ENCODE measurements at regions not wholly inside any gene's neighbourhood (a gene's known extent, or its start where the extent isn't known, plus 50 kb on each side); places are given as distances from the start of the nearest gene placed in this dataset.

DNA sequence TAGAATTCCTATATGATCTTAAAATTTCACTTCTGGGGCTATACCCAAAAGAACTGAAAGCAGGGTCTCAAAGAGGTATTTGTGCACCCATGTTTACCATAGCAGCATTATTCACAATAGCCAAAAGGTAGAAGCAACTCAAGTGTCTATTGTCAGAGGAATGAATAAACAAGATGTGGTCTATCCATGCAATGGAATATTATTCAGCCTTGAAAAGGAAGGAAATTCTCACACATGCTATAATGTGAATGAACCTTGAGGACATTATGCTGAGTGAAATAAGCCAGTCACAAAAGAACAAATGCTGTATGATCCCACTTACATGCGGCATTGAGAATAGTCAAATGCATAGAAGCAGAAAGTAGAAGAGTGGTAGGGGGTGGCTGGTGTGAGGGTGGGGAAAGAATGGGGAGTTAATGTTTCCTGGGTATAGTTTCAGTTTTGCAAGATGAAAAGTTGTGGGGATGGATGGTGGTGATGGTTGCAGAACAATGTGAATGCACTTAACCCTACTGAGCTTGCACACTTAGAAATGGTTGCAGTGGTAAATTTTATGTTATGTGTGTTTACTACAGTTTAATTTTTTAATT is 122.4 kb downstream of the TOMM20 start:
- H3K27me3 ChIP-seq (ENCODE audit: insufficient read depth, low read length), result no peaks in the 10 kb centered on the region
- H3K36me3 ChIP-seq (ENCODE audit: insufficient read depth, low read depth, low read length), result no peaks in the 10 kb centered on the region
- H3K9ac ChIP-seq (ENCODE audit: low read depth, low read length), result no peak overlapping the region
- H3K4me3 ChIP-seq (ENCODE audit: low read length), result no peak overlapping the region
- H3K9me3 ChIP-seq (ENCODE audit: insufficient read depth, low read depth, low read length), result no peaks in the 10 kb centered on the region
- no peak overlapping the region for H3K27ac ChIP-seq (ENCODE audit: low read length)
- H3K4me1 ChIP-seq (ENCODE audit: insufficient read depth, low read length), result no peaks in the 10 kb centered on the region

DNA sequence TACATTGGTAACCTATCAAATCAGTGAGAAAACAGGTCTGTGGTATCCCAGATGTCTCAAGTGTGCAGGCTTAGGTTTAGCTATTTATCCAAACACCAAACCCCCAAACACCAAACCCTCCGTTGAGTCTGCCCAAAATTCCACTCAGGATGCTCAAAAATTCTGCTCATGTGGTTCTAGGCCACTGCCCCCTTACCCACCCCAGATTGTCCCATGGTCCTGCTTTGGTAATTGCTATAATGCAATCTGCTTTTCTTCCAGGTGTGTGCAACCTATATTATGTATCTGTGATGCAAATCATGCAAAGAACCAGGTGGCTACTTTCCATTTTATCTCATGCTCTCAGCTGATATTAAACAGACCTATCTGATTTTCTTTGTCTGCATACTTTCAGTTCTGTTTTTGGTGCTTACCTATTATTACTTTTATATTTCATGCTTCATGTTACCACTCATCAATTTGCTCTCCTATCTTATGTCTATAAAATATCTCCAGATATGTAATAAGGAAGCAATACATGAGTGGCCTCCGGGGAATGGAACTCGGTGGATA is 123.7 kb downstream of the TOMM20 start:
- Histone ChIP-seq H3K4me1 (ENCODE audit: insufficient read depth, low read length) (no peaks in the 10 kb centered on the region), H3K4me3 (ENCODE audit: low read length) (no peak overlapping the region), H3K27me3 (ENCODE audit: insufficient read depth, low read length) (no peaks in the 10 kb centered on the region), H3K9me3 (ENCODE audit: insufficient read depth, low read depth, low read length) (no peaks in the 10 kb centered on the region), H3K36me3 (ENCODE audit: insufficient read depth, low read depth, low read length) (no peaks in the 10 kb centered on the region), H3K9ac (ENCODE audit: low read depth, low read length) (no peak overlapping the region), H3K27ac (ENCODE audit: low read length) (no peak overlapping the region)

GRCh38 chr1:235004276-235004675 is 124.4 kb downstream of the TOMM20 start:
- no peaks in the 10 kb centered on the region for H3K36me3 ChIP-seq (ENCODE audit: insufficient read depth, low read depth, low read length)
- no peak overlapping the region for H3K4me3 ChIP-seq (ENCODE audit: low read length)
- H3K9me3 ChIP-seq (ENCODE audit: insufficient read depth, low read depth, low read length), result no peaks in the 10 kb centered on the region
- no peak overlapping the region for H3K9ac ChIP-seq (ENCODE audit: low read depth, low read length)
- no peak overlapping the region for H3K27ac ChIP-seq (ENCODE audit: low read length)
- H3K27me3 ChIP-seq (ENCODE audit: insufficient read depth, low read length), result no peaks in the 10 kb centered on the region
- H3K4me1 ChIP-seq (ENCODE audit: insufficient read depth, low read length), result no peaks in the 10 kb centered on the region

DNA sequence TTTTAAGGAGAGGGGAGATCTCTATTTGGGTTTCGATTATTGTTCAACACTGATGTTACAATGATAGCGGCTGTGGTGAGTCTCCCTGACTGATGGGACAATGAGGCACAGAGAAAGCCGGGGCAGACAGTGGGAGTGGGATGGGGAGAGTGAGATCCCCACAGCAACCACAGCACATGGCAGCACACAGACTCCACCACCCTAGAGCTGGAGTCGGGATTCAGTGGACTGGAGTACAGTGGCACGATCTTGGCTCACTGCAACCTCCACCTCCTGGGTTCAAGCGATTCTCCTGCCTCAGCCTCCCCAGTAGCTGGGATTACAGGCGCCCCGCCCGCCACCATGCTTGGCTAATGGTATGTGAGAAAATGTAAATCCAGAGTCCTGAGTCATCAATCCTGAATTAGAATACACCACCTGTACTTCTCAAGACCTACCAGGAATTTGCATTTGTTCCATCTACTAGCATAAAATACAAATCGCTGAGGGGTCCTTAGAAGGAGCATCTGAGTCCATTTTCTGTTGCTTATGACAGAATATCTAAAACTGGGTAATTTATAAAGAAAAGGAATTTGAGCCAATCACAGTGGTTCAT is 125.8 kb downstream of the TOMM20 start:
- H3K27ac ChIP-seq (ENCODE audit: low read length), result no peak overlapping the region
- no peaks in the 10 kb centered on the region for H3K9me3 ChIP-seq (ENCODE audit: insufficient read depth, low read depth, low read length)
- no peaks in the 10 kb centered on the region for H3K36me3 ChIP-seq (ENCODE audit: insufficient read depth, low read depth, low read length)
- no peaks in the 10 kb centered on the region for H3K27me3 ChIP-seq (ENCODE audit: insufficient read depth, low read length)
- H3K9ac ChIP-seq (ENCODE audit: low read depth, low read length), result no peak overlapping the region
- H3K4me1 ChIP-seq (ENCODE audit: insufficient read depth, low read length), result no peaks in the 10 kb centered on the region
- H3K4me3 ChIP-seq (ENCODE audit: low read length), result no peak overlapping the region

- Histone ChIP-seq H3K36me3 (ENCODE audit: insufficient read depth, low read depth, low read length) (no peaks in the 10 kb centered on the region), H3K9ac (ENCODE audit: low read depth, low read length) (no peak overlapping the region), H3K4me3 (ENCODE audit: low read length) (no peak overlapping the region), H3K4me1 (ENCODE audit: insufficient read depth, low read length) (no peaks in the 10 kb centered on the region), H3K27me3 (ENCODE audit: insufficient read depth, low read length) (no peaks in the 10 kb centered on the region), H3K9me3 (ENCODE audit: insufficient read depth, low read depth, low read length) (no peaks in the 10 kb centered on the region), H3K27ac (ENCODE audit: low read length) (no peak overlapping the region)
Observed at GRCh38 chr1:234999513-234999940, 129.1 kb downstream of the TOMM20 start.

DNA sequence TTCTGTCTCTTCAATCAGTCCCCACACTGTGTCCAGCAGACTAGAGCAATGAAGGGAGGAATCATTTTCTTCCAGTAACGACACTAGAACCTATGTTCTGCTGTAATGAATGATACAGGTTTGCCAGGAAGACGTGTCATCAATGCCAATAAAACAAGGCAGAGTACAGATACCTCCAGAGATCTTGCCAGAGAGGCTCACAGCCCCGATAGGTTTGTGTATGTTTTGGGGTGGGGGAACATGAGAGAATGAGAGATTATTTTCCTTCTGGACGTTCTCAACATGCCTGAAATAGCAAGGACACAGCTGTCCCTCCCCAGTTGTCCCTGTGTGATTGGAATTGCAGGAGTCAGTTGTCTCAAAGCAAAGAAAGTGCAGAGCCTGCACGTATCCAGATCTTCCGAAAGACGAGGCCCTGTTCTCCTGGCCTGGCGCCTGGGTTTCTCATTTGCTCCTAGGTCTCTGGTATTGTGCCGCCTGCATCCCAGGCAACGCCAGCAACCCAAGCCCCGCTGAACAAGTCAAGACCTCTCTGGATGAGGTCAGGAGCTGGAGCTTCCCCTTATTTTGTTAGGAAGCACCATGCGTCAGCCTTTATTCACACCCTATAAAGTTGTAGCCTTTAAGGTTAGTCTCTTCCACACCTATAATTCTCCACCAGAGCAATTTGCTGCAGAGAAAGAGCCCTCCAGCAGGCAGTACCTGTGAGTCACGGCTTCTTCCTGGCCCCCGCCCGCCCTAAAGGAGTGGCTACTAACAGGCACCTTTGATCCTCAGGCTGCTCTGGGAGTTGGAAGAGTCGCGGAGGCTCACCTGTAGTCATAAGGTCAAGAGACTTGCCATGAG is 130.5 kb downstream of the TOMM20 start:
- no peaks in the 10 kb centered on the region for H3K9me3 ChIP-seq (ENCODE audit: insufficient read depth, low read depth, low read length)
- H3K36me3 ChIP-seq (ENCODE audit: insufficient read depth, low read depth, low read length), result no peaks in the 10 kb centered on the region
- H3K9ac ChIP-seq (ENCODE audit: low read depth, low read length), result no peak overlapping the region
- no peak overlapping the region for H3K4me3 ChIP-seq (ENCODE audit: low read length)
- H3K27ac ChIP-seq (ENCODE audit: low read length), result no peak overlapping the region
- H3K27me3 ChIP-seq (ENCODE audit: insufficient read depth, low read length), result no peaks in the 10 kb centered on the region
- H3K4me1 ChIP-seq (ENCODE audit: insufficient read depth, low read length), result no peaks in the 10 kb centered on the region

GRCh38 chr1:234997201-234997895 is 131.3 kb downstream of the TOMM20 start:
- H3K9ac ChIP-seq (ENCODE audit: low read depth, low read length), result no peak overlapping the region
- H3K27ac ChIP-seq (ENCODE audit: low read length), result no peak overlapping the region
- no peaks in the 10 kb centered on the region for H3K4me1 ChIP-seq (ENCODE audit: insufficient read depth, low read length)
- no peaks in the 10 kb centered on the region for H3K27me3 ChIP-seq (ENCODE audit: insufficient read depth, low read length)
- no peak overlapping the region for H3K4me3 ChIP-seq (ENCODE audit: low read length)
- no peaks in the 10 kb centered on the region for H3K36me3 ChIP-seq (ENCODE audit: insufficient read depth, low read depth, low read length)
- H3K9me3 ChIP-seq (ENCODE audit: insufficient read depth, low read depth, low read length), result no peaks in the 10 kb centered on the region

- Histone ChIP-seq H3K4me1 (ENCODE audit: insufficient read depth, low read length) (no peaks in the 10 kb centered on the region), H3K4me3 (ENCODE audit: low read length) (no peak overlapping the region), H3K27me3 (ENCODE audit: insufficient read depth, low read length) (no peaks in the 10 kb centered on the region), H3K27ac (ENCODE audit: low read length) (no peak overlapping the region), H3K9ac (ENCODE audit: low read depth, low read length) (no peak overlapping the region), H3K9me3 (ENCODE audit: insufficient read depth, low read depth, low read length) (no peaks in the 10 kb centered on the region), H3K36me3 (ENCODE audit: insufficient read depth, low read depth, low read length) (no peaks in the 10 kb centered on the region)
Observed at GRCh38 chr1:234996245-234996757, 132.3 kb downstream of the TOMM20 start.

DNA sequence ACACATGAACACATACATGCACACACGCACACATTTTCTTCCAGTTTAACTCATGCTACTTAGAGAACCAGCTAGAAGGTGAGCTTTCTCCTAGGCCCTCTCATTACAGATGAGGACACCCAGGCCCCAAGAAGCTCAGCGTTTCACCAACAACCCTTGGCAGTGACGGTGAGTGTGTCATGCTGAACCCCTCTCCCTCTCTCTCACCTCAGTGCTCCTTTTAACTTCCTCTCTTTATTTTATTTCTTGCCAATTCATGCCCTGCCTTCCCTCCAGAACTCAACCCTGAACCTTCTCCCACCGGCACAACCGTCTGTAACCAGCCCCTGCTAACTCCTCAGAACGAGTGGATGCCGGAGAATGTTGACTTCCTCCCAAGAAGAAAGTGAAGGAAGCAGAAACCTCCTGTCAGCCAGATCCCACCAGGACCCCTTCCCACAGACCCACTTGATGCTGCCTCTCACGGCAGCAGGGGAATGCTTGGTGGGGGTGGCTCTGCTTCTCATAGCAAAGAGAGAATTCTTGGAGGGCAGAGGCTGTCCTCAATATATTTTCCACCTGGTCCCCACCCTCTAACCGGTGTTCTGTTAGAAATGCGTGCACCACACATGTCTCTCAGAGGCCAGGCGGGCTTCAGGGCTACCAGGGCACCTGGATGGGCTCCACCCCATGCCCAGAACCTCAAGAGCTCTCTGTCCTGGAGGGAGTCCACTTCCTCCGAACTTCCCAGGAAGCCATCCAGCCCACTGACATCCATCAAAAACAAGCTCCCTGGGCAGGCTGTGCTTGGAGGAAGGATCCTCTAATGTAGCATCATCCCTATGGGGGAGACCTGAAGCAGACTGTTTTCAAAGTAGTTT is 134.0 kb downstream of the TOMM20 start:
- no peak overlapping the region for H3K27ac ChIP-seq (ENCODE audit: low read length)
- no peaks in the 10 kb centered on the region for H3K4me1 ChIP-seq (ENCODE audit: insufficient read depth, low read length)
- H3K36me3 ChIP-seq (ENCODE audit: insufficient read depth, low read depth, low read length), result no peaks in the 10 kb centered on the region
- no peaks in the 10 kb centered on the region for H3K9me3 ChIP-seq (ENCODE audit: insufficient read depth, low read depth, low read length)
- H3K9ac ChIP-seq (ENCODE audit: low read depth, low read length), result no peak overlapping the region
- H3K4me3 ChIP-seq (ENCODE audit: low read length), result no peak overlapping the region
- H3K27me3 ChIP-seq (ENCODE audit: insufficient read depth, low read length), result no peaks in the 10 kb centered on the region

GRCh38 chr1:234992065-234992464 is 136.6 kb downstream of the TOMM20 start:
- no peaks in the 10 kb centered on the region for H3K27me3 ChIP-seq (ENCODE audit: insufficient read depth, low read length)
- H3K27ac ChIP-seq (ENCODE audit: low read length), result no peak overlapping the region
- no peaks in the 10 kb centered on the region for H3K9me3 ChIP-seq (ENCODE audit: insufficient read depth, low read depth, low read length)
- peaks cover 10% of the 10 kb centered on the region; the same call in 1 of the 2 replicates for H3K4me1 ChIP-seq (ENCODE audit: insufficient read depth, low read length)
- H3K36me3 ChIP-seq (ENCODE audit: insufficient read depth, low read depth, low read length), result no peaks in the 10 kb centered on the region
- no peak overlapping the region for H3K9ac ChIP-seq (ENCODE audit: low read depth, low read length)
- H3K4me3 ChIP-seq (ENCODE audit: low read length), result no peak overlapping the region

Measured in iPS-20b (cell line).